ENCODE measurements at regions not wholly inside any gene's neighbourhood (a gene's known extent, or its start where the extent isn't known, plus 50 kb on each side); places are given as distances from the start of the nearest gene placed in this dataset.

- no peak overlapping the region for H3K27ac ChIP-seq (replicated peaks)
- peaks cover 10% of the 10 kb centered on the region for H3K4me1 ChIP-seq
- intact Hi-C loops (cut with micrococcal nuclease) = no loop called here
- no peaks in the 10 kb centered on the region for H3K36me3 ChIP-seq
- DNase-seq = no peak
- peaks cover 26% of the 10 kb centered on the region for H3K27me3 ChIP-seq (ENCODE audit: low read depth)
- no peaks in the 10 kb centered on the region for H3K9me3 ChIP-seq (replicated peaks)
- no peak overlapping the region for H3K4me3 ChIP-seq
- TF ChIP-seq CTCF (IDR thresholded peaks at IDR 0.05; ENCODE audit: borderline replicate concordance) = no peak
Measured at GRCh38 chr2:20130821-20131645, 79.6 kb upstream of the LAPTM4A start.

GRCh38 chr2:20130160-20130560, 78.7 kb upstream of the LAPTM4A start:
- DNase-seq = no peak
- H3K9me3 ChIP-seq (replicated peaks) = no peaks in the 10 kb centered on the region
- H3K4me1 ChIP-seq = peaks cover 17% of the 10 kb centered on the region
- H3K4me3 ChIP-seq = no peak overlapping the region
- H3K27ac ChIP-seq (replicated peaks) = no peak overlapping the region
- intact Hi-C loops (cut with micrococcal nuclease) = no loop called here
- peaks cover 25% of the 10 kb centered on the region for H3K27me3 ChIP-seq (ENCODE audit: low read depth)
- H3K36me3 ChIP-seq = no peaks in the 10 kb centered on the region
- TF ChIP-seq CTCF (IDR thresholded peaks at IDR 0.05; ENCODE audit: borderline replicate concordance) = no peak

- Histone ChIP-seq H3K4me3 (no peak overlapping the region), H3K9me3 (replicated peaks) (no peaks in the 10 kb centered on the region), H3K4me1 (peaks cover 17% of the 10 kb centered on the region), H3K36me3 (no peaks in the 10 kb centered on the region), H3K27ac (replicated peaks) (no peak overlapping the region), H3K27me3 (ENCODE audit: low read depth) (peaks cover 19% of the 10 kb centered on the region)
- no peak for TF ChIP-seq CTCF (IDR thresholded peaks at IDR 0.05; ENCODE audit: borderline replicate concordance)
- DNase-seq = no peak
- intact Hi-C loops (cut with micrococcal nuclease) = no loop called here
Measured at GRCh38 chr2:20129331-20130159, 78.1 kb upstream of the LAPTM4A start.

- no peak overlapping the region for H3K27ac ChIP-seq (replicated peaks)
- no peaks in the 10 kb centered on the region for H3K9me3 ChIP-seq (replicated peaks)
- no peak for TF ChIP-seq CTCF (IDR thresholded peaks at IDR 0.05; ENCODE audit: borderline replicate concordance)
- peaks cover 17% of the 10 kb centered on the region for H3K4me1 ChIP-seq
- intact Hi-C loops (cut with micrococcal nuclease) = no loop called here
- no peak overlapping the region for H3K4me3 ChIP-seq
- H3K36me3 ChIP-seq = no peaks in the 10 kb centered on the region
- peaks cover 12% of the 10 kb centered on the region for H3K27me3 ChIP-seq (ENCODE audit: low read depth)
- no peak for DNase-seq
Measured at GRCh38 chr2:20128506-20129330, 77.3 kb upstream of the LAPTM4A start.

- TF ChIP-seq CTCF (IDR thresholded peaks at IDR 0.05; ENCODE audit: borderline replicate concordance) = no peak
- Histone ChIP-seq H3K27ac (replicated peaks) (peak overlapping the region; percentile 72), H3K4me3 (no peak overlapping the region), H3K4me1 (peaks cover 17% of the 10 kb centered on the region), H3K27me3 (ENCODE audit: low read depth) (no peaks in the 10 kb centered on the region), H3K9me3 (replicated peaks) (no peaks in the 10 kb centered on the region), H3K36me3 (no peaks in the 10 kb centered on the region)
- intact Hi-C loops (cut with micrococcal nuclease) = no loop called here
- no peak for DNase-seq
Measured at GRCh38 chr2:20126469-20126868, 75.0 kb upstream of the LAPTM4A start.
